ENCODE measurements at regions not wholly inside any gene's neighbourhood (a gene's known extent, or its start where the extent isn't known, plus 50 kb on each side); places are given as distances from the start of the nearest gene placed in this dataset.

DNA sequence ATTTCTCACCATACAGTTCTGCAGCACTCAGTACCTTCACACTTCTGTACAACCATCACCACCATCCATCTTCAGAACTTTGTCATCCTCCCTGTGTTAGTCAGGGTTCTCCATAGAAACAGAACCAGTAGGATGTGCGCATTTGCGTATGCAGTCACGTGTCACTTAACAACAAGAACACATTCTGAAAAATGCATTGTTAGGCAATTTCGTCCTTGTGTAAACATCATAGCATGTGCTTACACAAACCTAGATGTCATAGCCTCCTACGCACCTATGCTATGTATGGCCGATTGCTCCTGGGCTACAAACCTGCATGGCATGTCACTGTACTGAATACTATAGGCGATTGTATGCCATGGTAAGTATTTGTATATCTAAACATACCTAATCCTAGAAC lies 66.2 kb upstream of the PTPRT start:
- TF ChIP-seq, protein P1, sequence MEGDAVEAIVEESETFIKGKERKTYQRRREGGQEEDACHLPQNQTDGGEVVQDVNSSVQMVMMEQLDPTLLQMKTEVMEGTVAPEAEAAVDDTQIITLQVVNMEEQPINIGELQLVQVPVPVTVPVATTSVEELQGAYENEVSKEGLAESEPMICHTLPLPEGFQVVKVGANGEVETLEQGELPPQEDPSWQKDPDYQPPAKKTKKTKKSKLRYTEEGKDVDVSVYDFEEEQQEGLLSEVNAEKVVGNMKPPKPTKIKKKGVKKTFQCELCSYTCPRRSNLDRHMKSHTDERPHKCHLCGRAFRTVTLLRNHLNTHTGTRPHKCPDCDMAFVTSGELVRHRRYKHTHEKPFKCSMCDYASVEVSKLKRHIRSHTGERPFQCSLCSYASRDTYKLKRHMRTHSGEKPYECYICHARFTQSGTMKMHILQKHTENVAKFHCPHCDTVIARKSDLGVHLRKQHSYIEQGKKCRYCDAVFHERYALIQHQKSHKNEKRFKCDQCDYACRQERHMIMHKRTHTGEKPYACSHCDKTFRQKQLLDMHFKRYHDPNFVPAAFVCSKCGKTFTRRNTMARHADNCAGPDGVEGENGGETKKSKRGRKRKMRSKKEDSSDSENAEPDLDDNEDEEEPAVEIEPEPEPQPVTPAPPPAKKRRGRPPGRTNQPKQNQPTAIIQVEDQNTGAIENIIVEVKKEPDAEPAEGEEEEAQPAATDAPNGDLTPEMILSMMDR (IDR thresholded peaks at IDR 0.05; ENCODE audit: low read depth, low read length, missing control alignments) = no peak
- no peak for DNase-seq (ENCODE audit: extremely low read depth, low read depth)
- no peak overlapping the region for H3K4me3 ChIP-seq (replicated peaks; ENCODE audit: low read depth, low read length)

DNA sequence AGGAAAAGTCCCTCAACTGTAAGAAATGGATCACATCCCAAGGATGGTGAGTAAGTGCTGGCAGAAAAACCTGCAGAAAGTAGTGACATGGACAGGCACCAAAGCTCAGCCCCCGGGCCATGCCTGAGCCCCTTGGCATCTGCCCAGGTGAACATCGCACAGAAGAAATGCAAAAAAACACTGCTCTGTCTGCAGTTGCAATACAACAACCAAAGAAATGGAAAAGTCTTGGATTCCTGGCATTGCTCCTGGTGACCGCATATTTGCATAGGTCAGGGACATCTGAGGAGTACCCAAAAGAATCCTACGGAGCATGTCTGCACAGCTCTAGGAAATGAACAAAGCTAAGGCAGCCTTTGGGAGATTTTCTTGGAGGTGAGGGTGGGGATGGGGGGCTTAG lies 63.1 kb upstream of the PTPRT start:
- no peak overlapping the region for H3K4me3 ChIP-seq (replicated peaks; ENCODE audit: low read depth, low read length)
- TF ChIP-seq, protein P1 (IDR thresholded peaks at IDR 0.05; ENCODE audit: low read depth, low read length, missing control alignments) = no peak
- DNase-seq (ENCODE audit: extremely low read depth, low read depth) = no peak

DNA sequence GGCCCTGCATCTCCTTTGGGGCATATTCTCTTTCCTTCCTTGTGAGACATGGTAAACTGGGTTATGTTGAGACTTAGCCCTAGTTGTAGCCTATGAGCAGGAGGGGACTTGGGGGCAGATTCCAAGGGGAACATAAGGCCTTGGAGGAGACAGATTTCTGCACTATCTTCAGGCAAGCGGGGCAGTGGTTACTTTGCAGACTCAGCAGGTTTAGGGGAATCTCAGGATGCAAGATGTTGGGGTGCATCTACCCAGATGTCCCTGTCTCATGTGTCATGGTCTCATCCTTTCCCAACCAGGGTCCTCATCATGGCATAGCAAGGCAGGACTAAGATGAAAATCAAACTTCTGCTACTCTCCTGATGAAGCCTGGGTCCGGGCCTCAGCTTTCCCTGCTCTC lies 58.6 kb upstream of the PTPRT start:
- TF ChIP-seq, protein P1 (IDR thresholded peaks at IDR 0.05; ENCODE audit: low read depth, low read length, missing control alignments) = no peak
- no peak overlapping the region for H3K4me3 ChIP-seq (replicated peaks; ENCODE audit: low read depth, low read length)
- DNase-seq (ENCODE audit: extremely low read depth, low read depth) = no peak

DNA sequence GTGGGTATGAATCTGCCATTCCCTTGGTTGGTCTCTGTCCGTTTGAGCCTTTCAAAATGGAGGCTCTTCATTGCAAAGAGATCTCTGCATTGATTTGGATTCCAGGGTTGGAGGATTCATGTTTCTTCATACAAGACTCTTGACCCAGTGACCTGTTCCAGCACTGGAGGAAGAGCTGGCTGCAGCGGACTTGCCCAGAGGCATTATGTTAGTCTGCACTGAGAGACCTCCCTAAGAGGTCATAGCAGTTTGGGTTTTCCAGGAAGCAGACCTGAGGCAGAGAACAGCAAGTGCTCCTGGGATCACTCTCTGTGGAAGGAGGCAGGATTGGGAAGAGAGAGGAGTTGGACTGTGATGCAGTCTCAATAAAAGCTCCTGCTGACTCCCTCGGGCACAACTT lies 57.7 kb upstream of the PTPRT start:
- H3K4me3 ChIP-seq (replicated peaks; ENCODE audit: low read depth, low read length) = no peak overlapping the region
- DNase-seq (ENCODE audit: extremely low read depth, low read depth) = no peak
- TF ChIP-seq, protein P1 (IDR thresholded peaks at IDR 0.05; ENCODE audit: low read depth, low read length, missing control alignments) = no peak

DNA sequence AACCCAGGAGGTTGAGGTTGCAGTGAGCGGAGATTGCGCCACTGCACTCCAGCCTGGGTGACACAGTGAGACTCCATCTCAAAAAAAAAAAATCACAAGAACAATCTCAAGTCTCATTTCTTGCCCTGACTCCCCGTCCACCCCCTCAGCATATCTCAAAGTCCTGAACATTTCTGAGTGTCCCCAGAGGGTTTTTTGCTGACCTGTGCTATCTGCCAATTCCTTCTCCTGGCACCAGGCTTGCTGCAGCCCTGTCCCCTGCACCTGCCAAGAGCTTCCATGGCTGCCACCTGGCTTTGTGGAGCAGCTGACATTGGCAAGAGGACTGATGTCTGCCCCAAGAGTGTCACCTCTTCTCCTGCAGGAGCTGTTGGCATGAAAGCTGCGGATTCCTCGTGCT lies 54.9 kb upstream of the PTPRT start:
- no peak overlapping the region for H3K4me3 ChIP-seq (replicated peaks; ENCODE audit: low read depth, low read length)
- no peak for DNase-seq (ENCODE audit: extremely low read depth, low read depth)
- TF ChIP-seq, protein P1 (IDR thresholded peaks at IDR 0.05; ENCODE audit: low read depth, low read length, missing control alignments) = no peak

DNA sequence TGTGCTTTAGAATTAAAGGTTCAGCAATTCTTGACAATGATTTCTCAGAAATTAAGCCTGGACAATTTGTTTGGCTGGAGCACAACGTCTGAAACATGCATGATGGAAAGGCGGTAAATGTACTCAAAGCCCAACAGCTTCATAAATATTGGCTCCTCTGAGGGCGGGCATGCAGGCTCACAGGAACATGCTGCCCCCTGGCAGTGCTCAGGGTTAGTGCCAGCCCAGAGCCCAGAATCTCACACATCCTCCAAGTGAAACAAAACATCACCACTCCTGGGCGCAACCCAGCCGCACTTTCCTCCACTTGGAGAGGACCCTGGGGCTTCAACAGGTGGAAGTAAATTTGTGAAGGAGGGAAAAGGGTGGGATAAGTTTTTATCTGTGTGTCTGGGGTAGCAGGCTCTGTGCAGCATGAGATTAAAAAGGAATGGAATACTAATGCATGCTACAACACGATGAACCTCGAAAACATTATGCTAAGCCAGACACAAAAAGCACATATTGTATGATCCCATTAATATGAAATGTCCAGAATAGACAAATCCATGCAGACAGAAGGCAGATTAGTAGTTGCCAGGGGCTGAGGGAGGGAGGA lies 54.1 kb upstream of the PTPRT start:
- DNase-seq (ENCODE audit: extremely low read depth, low read depth) = no peak
- TF ChIP-seq, protein P1 (IDR thresholded peaks at IDR 0.05; ENCODE audit: low read depth, low read length, missing control alignments) = no peak
- H3K4me3 ChIP-seq (replicated peaks; ENCODE audit: low read depth, low read length) = no peak overlapping the region
